CD4-positive, alpha-beta T cell treated with Interleukin-21 for 1 hour (primary cell): ENCODE measurements at regions not wholly inside any gene's neighbourhood (a gene's known extent, or its start where the extent isn't known, plus 50 kb on each side); places are given as distances from the start of the nearest gene placed in this dataset.
"Not testable (repeated sequence)": the region's sequence is repeated elsewhere in the genome, so short reads cannot be mapped to it uniquely, and the experiment has no call there.

Source experiments
- DNase-seq: peaks from one replicate; pipeline ENCODE4 v3.0.0-alpha.2; 2020

DNA sequence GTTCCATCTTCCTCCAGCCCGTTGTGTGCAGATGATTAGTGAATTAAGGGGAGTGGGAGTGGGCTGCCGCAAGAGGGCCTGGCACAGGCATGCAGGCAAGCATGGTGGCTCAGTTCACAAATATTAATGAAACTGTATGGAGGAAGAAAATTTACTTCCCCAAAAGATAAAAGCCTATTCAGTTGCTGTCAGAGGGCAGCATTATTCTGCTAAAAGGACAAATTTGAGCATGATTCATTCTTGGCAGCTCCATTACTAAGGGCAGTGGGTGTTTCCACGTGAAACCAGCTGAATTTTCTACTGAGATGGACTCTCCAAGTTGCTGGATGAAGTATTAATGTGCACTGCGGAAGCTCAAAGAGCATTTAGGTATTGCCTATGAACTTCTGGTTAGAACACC lies 90.9 kb upstream of the WDR11 start:
- no peak for DNase-seq

DNA sequence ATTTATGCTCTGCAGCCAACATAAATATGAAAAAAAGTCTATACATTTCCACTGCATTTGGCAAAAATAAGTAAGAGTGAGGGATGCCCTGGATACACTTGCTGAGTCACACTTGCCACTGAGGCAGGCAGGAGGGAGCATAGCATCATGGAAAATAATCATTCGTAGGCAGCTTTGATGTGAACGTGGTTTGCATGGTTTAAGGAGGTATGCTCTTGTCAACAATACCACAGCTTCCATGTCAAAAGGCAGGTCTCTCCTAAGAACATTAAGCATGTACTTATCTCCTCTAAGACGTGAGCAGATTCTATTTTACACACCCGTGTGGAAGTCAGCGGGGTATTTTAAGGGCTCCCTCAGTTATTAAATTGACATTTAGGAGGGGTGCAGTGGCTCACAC lies 89.2 kb upstream of the WDR11 start:
- no peak for DNase-seq

DNA sequence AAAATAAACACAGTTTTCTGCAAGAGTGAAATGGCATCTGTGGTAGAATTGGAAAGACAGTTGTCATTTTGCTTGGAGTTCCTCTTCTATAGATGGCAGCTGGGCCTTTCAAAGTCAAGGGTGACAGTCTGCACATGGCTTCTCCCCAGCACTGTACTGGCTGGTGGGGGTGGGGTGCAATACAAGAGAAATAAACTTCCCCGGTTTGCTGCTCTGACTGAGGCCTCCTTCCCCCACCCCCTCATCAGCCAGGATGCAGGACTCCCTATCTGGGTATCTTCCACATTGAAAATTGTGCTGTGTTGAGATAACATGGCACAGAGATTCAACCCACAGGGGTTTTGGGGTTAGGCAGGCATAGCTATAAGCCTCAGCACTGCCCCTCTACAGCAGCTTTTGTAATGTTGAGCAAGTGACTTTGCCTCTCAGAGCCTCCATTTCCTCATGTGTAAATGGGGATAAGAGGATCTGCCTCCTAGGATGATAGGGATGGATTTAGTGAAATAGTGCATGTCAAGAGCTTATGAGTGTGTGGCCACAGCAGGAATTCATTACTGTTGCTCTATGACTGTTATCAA lies 85.8 kb upstream of the WDR11 start:
- no peak for DNase-seq

DNA sequence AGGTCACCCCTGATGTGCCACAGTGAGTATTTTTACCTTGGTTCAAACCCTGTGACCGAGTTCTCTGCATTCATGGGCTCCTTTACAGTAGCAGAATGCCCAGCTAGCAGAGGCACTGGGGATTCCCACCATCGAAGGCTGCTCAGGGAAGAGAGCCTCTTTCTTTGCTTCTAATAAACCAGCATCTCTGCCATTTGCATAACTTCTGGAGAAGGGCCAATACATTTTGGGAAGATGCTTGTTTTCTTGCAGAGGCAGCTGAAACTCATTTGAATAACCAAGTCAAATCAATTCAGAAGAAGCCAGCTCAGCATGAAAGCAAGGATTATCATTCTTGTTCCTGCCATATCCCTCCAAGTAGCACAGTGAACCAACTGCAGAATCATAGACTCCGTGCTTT lies 82.9 kb upstream of the WDR11 start:
- DNase-seq: no peak

DNA sequence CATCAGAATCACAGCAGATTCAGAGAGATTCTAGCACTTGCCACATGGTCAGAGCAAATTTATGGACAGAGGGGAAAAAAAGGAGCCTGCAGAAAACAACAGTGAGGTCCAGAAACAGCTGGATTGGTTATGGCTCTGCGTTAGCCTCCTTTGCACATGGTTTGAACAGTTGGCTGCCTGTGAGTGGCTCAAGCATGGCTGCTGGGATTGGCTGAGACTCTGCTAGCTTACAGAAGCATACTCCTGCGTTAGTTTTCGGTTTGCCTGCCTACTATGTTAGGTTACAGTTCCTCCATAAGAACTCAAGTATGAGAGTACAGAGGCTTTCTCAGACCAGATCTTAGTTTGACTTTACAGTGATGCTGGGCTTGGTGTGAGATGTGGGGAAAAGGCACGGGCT lies 80.7 kb upstream of the WDR11 start:
- DNase-seq: no peak

DNA sequence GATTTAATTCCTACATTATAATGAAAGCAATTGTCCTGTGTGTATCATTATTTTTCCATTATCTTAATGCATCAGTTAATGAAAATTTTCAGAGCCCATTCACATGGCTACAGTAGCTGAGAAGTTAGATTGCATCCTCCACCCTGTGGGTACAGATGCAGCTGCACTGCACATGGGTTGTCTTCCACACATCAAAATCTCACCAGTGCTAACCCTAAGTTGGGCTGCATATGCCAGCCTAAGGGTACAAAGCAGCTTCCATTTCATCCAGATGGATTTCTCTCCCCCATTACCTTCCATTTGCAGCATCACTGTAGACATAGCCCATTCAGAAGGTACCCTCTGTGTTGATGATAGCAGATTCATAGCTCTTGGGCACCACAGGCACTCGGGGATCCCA lies 74.7 kb upstream of the WDR11 start:
- no peak for DNase-seq

DNA sequence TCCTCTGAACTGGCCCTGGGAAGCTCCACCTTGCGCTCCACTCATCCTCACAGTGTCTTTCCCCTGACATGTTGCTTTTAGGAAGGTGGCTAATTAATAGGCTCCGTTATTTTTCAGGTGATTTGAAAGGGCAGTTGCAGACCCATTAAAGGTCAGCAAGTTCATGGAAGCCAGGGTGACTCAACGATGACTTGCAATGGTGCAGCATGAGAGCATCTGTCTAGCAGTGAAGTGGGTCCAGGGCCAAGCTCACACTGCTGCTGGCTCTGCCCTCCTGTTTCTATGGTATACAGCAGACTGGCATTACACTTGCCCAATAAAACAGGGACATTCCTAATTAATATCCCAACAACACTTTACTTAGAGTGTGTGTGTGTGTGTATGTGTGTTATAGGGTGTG lies 68.8 kb upstream of the WDR11 start:
- DNase-seq: no peak

DNA sequence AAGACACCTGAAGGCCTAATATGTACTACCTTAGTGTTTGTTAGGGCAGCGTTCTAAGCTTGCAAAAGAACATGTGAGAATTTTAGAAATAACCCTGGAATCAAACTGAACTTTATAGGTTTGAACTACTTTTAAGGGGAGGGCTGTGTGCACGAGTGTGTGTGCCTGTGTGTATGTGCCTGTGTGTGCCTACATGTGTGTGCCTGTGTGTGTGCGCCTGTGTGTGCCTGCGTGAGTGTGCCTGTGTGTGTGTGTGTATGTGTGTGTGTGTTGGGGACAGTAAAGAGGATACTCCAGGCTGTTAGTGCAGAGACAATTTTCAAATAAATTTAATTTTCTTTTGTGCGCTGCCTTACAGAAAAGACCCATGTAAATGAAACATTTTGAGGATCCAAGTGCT lies 68.1 kb upstream of the WDR11 start:
- DNase-seq: no peak

DNA sequence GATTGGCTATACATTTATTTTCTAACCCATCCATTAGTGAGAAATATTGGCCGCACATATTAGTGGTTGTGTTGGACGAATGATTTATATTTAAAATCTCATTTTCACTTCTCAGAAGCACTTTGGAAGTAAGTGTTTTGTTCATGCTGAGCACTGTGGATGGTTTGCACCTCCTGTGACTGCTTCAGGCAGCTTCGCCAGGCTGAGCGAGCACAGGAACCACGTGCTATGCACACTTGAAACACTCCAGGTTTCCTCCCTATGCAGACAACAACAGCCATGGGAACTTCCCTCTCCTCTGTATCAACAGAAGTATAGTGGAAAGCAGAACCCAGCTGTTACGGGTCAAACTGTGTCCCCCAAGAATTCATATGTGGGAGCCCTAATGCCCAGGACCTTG lies 67.3 kb upstream of the WDR11 start:
- DNase-seq: no peak

DNA sequence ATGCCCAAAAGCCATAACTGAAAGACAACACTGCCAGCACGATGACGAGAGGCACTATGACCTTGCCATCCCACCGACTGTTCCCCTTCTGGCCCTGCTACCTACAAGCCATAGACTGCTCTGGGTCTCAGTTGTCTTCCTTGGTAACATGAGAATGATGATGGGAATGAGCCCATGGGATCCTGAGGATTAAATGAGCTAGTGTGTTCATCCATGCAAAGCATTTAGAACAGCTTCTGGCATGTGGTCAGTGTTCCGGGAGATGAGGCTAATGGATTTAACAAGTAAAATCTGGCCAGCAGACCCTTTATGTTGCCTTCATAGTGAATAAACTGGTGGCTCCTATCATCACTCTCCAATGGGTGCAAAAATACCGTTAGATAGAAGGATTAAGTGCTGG lies 62.4 kb upstream of the WDR11 start:
- no peak for DNase-seq

DNA sequence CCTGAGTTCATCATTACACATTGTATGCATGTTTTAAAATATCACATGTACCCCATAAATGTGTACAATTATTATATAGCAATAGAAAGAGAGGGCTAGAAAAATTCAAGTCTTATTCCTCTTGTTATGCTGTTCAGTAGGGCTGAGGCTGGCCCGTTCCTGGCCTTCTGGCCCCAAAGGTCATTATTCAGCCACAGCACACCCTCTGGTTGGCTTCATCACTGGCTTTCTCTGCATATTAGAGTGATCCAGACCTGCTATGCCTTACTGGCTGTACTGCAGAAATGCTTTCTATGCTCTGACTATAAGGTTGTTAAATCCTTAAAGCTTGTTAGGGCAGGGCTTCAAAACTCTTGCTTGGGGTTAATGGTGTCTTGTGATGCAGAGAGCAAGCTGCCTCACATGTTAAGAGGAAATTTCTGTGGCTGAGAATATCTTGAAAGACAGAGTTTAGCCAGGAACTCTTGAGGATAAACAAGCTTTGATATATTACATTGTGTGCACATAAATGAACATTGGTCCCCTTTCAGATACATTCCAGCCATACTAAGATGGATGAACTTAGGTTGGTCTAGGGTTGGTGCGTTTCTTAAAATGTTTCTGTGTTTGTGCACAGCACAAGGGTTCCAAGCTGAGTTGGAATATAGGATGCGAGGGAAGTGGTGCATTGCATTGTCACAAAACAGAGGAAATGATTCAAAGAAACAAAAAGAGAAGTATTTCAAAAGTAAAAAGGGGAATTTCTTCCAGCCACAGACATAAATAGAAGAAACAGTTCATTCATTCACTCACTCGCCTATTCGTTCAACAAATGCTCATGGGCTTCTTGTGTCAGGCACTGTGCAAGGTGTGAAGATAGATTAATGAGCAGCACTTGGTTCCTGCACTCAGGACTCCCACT lies 61.6 kb upstream of the WDR11 start:
- DNase-seq: no peak

DNA sequence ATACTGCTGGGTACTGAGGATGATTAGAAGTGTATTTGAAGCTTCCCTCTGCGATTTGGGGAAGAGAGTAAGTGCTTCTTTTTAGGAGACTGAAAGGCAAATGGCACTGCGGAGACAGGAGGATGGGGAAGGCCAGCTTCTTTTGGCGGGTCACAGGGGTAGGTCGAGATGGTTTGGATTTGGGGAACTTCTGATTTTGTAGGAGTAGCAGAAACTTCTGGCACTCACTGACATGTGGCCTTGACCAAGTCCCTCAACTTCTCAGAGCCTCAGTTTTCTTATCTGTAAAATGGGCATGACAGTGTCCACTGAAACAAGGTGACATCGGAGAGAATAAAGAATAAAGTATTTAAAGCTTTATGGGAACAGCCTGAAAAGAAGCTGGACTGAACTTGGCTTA lies 59.8 kb upstream of the WDR11 start:
- no peak for DNase-seq

DNA sequence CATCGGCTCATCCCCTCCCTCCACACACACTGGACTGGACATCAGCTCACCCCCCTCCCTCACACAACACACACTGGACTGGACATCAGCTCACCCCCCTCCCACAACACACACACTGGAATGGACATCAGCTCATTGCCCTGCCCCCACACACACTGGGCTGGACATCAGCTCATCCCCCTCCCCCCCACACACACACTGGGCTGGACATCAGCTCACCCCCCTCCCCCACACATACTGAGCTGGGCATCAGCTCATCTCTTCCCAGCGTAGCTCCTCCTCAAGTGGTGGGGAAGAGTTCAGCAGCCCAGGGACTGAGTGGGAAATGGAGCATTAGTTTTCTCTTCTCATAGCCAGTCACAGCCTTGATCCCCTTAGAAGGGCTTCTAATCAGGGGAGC lies 58.1 kb upstream of the WDR11 start:
- no peak for DNase-seq

DNA sequence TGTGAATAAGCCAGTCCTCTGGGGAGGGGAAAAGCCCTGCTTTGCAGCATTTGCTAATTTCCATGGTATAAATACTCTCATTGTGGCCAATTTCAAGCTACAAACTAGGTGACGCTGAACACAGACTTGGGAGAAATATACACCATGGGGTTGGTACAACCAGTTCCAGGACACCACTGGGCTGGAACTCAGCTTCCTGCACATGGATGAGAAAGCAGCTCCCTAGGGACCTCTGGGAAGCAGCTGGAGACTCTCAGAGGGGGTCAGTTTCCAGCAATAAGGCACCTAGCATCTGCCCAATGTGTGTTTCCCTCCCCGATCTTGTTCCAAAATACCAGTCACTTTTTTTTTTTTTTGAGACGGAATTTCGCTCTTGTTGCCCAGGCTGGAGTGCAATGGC lies 56.8 kb upstream of the WDR11 start:
- DNase-seq: no peak

DNA sequence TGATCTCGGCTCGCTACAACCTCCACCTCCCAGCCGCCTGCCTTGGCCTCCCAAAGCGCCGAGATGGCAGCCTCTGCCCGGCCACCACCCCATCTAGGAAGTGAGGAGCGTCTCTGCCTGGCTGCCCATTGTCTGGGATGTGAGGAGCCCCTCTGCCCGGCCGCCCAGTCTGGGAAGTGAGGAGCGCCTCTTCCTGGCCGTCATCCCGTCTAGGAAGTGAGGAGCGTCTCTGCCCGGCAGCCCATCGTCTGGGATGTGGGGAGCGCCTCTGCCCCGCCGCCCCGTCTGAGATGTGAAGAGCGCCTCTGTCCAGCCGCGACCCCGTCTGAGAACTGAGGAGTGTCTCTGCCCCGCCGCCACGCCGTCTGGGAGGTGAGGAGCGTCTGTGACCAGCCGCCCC lies 52.9 kb upstream of the WDR11 start:
- not testable (repeated sequence) for DNase-seq

DNA sequence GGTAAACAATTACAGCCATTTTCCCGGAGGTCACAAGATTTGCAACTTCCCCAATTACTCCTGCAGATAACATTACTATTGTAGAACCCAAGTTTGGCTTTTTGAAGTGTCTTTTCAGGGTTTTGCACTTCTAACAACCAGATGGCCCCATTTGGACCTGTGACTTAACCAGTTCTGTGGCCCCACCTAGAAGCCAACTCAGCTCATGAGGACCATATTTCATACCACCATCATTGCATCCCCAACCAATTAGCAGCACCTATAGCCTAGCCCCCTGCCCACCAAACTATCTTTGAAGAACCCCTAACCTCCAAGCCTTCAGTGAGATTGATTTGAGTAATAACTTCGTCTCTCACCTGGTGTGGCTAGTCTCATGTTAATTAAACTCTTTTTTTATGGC lies 51.3 kb upstream of the WDR11 start:
- no peak for DNase-seq

DNA sequence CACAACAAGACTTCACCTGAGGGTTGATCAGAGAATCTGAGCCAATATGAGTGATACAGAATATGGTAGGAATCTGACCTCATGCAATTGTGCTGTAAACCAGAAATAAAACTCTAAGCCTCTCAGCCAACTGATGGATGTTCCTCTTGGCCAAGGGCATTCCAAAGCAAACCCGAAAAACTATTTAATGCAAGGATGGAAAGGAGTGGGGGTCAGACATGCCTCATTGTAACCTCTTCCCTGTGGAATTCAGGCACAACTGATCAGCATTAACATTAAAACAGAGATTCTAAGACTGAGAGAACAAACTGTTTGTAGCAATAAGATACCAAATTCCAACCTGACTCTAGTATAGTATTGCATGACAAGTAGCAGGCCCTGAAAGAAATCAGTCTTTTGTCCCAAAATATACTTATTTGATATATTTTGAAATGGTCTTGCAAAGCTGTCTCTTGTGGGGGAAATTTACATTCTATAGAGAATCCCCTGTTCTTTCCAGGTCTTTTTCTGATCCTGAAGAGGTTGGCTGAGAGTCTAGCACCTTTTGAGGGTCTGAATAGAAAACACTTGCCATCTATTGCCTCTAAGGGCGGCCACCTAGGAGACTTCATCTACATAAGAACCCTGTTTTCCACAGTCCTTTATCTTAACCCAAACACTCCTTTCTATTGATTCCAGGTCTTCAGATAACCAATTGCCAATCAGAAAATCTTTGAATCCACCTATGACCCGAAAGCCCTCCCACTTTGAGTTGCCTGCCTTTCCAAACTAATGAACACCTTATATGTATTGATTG lies 50.4 kb upstream of the WDR11 start:
- DNase-seq: no peak
